ENCODE measurements at regions not wholly inside any gene's neighbourhood (a gene's known extent, or its start where the extent isn't known, plus 50 kb on each side); places are given as distances from the start of the nearest gene placed in this dataset.
A peak's percentile ranks its signal among the peaks of the same experiment; 100 is the strongest.

DNA sequence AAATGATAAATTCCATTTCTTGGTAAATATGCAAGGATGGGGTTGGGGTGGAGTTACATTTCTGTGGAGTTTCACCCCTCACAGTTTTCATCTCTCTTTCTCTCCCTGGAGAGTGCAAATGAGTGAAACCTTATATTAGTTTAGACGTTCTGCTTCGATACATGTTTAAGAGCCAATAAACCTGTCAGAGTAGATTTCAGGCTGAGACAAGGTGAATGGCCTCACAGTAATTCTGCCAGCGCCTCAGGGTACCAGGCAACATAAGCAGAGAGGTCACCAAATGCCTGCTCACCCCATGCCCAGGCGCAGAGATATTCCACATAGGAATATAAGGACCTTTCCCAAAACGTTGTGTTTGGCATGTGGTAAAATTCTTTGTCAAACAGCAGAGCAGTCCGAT lies 154.9 kb upstream of the VLDLR start (continued):
- peak; percentile 89 for TF ChIP-seq ZNF843 (tag by site-specific recombination; IDR thresholded peaks at IDR 0.05)
- TF ChIP-seq, protein P1, sequence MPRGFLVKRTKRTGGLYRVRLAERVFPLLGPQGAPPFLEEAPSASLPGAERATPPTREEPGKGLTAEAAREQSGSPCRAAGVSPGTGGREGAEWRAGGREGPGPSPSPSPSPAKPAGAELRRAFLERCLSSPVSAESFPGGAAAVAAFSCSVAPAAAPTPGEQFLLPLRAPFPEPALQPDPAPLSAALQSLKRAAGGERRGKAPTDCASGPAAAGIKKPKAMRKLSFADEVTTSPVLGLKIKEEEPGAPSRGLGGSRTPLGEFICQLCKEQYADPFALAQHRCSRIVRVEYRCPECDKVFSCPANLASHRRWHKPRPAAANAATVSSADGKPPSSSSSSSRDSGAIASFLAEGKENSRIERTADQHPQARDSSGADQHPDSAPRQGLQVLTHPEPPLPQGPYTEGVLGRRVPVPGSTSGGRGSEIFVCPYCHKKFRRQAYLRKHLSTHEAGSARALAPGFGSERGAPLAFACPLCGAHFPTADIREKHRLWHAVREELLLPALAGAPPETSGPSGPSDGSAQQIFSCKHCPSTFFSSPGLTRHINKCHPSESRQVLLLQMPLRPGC (tag by site-specific recombination; IDR thresholded peaks at IDR 0.05): 0 out of 2 replicates have a peak, but pooled peaks have one; percentile 39
- no peak for TF ChIP-seq ZNF660 (tag by site-specific recombination; IDR thresholded peaks at IDR 0.05)
- TF ChIP-seq, protein P2, sequence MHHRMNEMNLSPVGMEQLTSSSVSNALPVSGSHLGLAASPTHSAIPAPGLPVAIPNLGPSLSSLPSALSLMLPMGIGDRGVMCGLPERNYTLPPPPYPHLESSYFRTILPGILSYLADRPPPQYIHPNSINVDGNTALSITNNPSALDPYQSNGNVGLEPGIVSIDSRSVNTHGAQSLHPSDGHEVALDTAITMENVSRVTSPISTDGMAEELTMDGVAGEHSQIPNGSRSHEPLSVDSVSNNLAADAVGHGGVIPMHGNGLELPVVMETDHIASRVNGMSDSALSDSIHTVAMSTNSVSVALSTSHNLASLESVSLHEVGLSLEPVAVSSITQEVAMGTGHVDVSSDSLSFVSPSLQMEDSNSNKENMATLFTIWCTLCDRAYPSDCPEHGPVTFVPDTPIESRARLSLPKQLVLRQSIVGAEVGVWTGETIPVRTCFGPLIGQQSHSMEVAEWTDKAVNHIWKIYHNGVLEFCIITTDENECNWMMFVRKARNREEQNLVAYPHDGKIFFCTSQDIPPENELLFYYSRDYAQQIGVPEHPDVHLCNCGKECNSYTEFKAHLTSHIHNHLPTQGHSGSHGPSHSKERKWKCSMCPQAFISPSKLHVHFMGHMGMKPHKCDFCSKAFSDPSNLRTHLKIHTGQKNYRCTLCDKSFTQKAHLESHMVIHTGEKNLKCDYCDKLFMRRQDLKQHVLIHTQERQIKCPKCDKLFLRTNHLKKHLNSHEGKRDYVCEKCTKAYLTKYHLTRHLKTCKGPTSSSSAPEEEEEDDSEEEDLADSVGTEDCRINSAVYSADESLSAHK (tag by site-specific recombination; IDR thresholded peaks at IDR 0.05): peak; percentile 84
- TF ChIP-seq ZXDB (tag by site-specific recombination; IDR thresholded peaks at IDR 0.05): peak; percentile 71
- TF ChIP-seq ZNF654 (tag by site-specific recombination; IDR thresholded peaks at IDR 0.05; ENCODE audit: low read depth): no peak
- TF ChIP-seq, protein P3, sequence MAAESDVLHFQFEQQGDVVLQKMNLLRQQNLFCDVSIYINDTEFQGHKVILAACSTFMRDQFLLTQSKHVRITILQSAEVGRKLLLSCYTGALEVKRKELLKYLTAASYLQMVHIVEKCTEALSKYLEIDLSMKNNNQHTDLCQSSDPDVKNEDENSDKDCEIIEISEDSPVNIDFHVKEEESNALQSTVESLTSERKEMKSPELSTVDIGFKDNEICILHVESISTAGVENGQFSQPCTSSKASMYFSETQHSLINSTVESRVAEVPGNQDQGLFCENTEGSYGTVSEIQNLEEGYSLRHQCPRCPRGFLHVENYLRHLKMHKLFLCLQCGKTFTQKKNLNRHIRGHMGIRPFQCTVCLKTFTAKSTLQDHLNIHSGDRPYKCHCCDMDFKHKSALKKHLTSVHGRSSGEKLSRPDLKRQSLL (tag by site-specific recombination; IDR thresholded peaks at IDR 0.05): no peak

DNA sequence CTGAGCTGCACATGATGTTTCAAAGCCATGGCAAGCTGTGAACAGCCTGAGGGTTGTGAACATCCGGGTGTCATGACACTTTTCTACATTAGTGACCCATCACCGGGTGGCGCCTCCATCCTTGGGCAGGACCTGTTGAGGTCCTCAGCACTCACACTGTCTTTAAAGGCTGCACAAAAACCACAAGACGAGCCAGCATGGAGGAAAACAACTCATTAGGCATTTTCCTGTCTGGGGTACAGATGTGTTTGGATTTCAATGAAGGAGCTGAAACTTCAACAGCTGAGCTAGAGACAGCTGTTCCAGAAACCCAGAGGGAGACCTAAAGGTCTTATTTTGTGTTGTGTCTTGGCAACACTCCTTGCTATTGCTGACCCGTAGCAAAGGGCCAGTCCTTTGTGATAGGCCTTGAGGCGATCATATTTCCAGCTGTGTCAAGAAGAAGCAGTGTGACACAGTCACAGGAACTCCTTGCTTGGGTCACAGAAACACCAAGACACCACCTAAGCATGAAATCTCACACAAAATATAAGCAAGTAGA lies 151.8 kb upstream of the VLDLR start:
- no peak overlapping the region for H3K4me3 ChIP-seq (ENCODE audit: low read depth, low read length)
- H3K4me1 ChIP-seq (ENCODE audit: control insufficient read depth, insufficient read depth, low read length): peaks cover 24% of the 10 kb centered on the region
- no peaks in the 10 kb centered on the region for H3K36me3 ChIP-seq (ENCODE audit: control insufficient read depth in 2 of 2, insufficient read depth in 1 of 2, low read length in 2 of 2)
- CTCF ChIA-PET: interaction anchor here (0.6 to 1.1 kb wide), 5 partner anchors 25 to 187 kb away, joined by 3 to 4 read pairs (median 3); no protein-coding TSS in a partner anchor
- peak; percentile 21 for TF ChIP-seq SETDB1 (IDR thresholded peaks at IDR 0.05; ENCODE audit: insufficient read length, low read length)
- peak; percentile 82 for TF ChIP-seq TRIM28 (IDR thresholded peaks at IDR 0.05; ENCODE audit: borderline replicate concordance, low read length)
- TF ChIP-seq, protein P4, sequence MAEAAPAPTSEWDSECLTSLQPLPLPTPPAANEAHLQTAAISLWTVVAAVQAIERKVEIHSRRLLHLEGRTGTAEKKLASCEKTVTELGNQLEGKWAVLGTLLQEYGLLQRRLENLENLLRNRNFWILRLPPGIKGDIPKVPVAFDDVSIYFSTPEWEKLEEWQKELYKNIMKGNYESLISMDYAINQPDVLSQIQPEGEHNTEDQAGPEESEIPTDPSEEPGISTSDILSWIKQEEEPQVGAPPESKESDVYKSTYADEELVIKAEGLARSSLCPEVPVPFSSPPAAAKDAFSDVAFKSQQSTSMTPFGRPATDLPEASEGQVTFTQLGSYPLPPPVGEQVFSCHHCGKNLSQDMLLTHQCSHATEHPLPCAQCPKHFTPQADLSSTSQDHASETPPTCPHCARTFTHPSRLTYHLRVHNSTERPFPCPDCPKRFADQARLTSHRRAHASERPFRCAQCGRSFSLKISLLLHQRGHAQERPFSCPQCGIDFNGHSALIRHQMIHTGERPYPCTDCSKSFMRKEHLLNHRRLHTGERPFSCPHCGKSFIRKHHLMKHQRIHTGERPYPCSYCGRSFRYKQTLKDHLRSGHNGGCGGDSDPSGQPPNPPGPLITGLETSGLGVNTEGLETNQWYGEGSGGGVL (tag by site-specific recombination; IDR thresholded peaks at IDR 0.05): no peak
- H3K9me3 ChIP-seq (ENCODE audit: control insufficient read depth, insufficient read depth, low read depth, low read length): no peaks in the 10 kb centered on the region
- peak overlapping the region; percentile 53; the same call in 1 of the 2 replicates for H3K27ac ChIP-seq (ENCODE audit: extremely low read depth, low read depth, low read length)
- POLR2A ChIA-PET: no interaction called here

GRCh38 chr9:2473681-2474080 lies 147.9 kb upstream of the VLDLR start:
- TF ChIP-seq ZNF664 (tag by site-specific recombination; IDR thresholded peaks at IDR 0.05) (peak; percentile 41; the same call in 1 of the 2 replicates), ZNF510 (tag by site-specific recombination; IDR thresholded peaks at IDR 0.05; ENCODE audit: insufficient replicate concordance) (no peak), ZIC2 (tag by site-specific recombination; IDR thresholded peaks at IDR 0.05) (no peak), ZNF677 (tag by site-specific recombination; IDR thresholded peaks at IDR 0.05) (no peak)

More at GRCh38 chr9:2473681-2474080, 147.9 kb upstream of the VLDLR start:
- ChIA-PET CTCF (interaction anchor here (0.9 kb wide), 1 partner anchor 342 kb away, joined by 3 read pairs; no protein-coding TSS in a partner anchor), POLR2A (interaction anchor here (0.5 kb wide), 1 partner anchor 81 kb away, joined by 7 read pairs; no protein-coding TSS in a partner anchor)
- Histone ChIP-seq H3K9me3 (ENCODE audit: control insufficient read depth, insufficient read depth, low read depth, low read length) (no peaks in the 10 kb centered on the region), H3K4me3 (ENCODE audit: low read depth, low read length) (no peak overlapping the region), H3K27ac (ENCODE audit: extremely low read depth, low read depth, low read length) (no peak overlapping the region), H3K4me1 (ENCODE audit: control insufficient read depth, insufficient read depth, low read length) (peaks cover 14% of the 10 kb centered on the region), H3K36me3 (ENCODE audit: control insufficient read depth in 2 of 2, insufficient read depth in 1 of 2, low read length in 2 of 2) (no peaks in the 10 kb centered on the region)
